ENCODE measurements at regions not wholly inside any gene's neighbourhood (a gene's known extent, or its start where the extent isn't known, plus 50 kb on each side); places are given as distances from the start of the nearest gene placed in this dataset.
"Not testable (repeated sequence)": the region's sequence is repeated elsewhere in the genome, so short reads cannot be mapped to it uniquely, and the experiment has no call there.

DNA sequence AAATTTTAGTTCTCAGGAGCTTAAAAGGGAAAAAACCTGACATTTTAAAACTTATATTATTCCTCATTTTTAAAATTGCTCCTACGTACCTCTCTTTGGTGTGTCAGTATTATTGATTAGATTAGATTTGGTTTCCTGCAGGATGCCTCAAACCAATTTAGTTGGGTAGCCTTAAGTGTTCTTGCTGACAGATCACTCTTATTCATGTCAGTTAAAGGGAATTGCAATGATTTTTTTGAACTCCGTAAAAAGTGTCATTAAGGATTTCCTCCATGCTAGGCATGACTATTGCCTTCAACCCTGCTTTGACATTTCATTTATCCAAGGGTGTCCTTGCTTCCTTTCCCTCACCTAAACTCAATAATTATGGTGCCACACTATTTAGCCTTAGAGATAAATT is 149.0 kb upstream of the CDH7 start:
- H3K4me3 Mint-ChIP-seq (ENCODE audit: unreplicated experiment) = no peak overlapping the region
- H3K4me1 Mint-ChIP-seq (ENCODE audit: low read depth) = no peaks in the 10 kb centered on the region
- no peak overlapping the region for H3K27ac Mint-ChIP-seq (ENCODE audit: unreplicated experiment)
- H3K36me3 Mint-ChIP-seq (ENCODE audit: low read depth) = no peaks in the 10 kb centered on the region
- DNase-seq (ENCODE audit: low spot score) = no peak
- TF ChIP-seq, protein P1, sequence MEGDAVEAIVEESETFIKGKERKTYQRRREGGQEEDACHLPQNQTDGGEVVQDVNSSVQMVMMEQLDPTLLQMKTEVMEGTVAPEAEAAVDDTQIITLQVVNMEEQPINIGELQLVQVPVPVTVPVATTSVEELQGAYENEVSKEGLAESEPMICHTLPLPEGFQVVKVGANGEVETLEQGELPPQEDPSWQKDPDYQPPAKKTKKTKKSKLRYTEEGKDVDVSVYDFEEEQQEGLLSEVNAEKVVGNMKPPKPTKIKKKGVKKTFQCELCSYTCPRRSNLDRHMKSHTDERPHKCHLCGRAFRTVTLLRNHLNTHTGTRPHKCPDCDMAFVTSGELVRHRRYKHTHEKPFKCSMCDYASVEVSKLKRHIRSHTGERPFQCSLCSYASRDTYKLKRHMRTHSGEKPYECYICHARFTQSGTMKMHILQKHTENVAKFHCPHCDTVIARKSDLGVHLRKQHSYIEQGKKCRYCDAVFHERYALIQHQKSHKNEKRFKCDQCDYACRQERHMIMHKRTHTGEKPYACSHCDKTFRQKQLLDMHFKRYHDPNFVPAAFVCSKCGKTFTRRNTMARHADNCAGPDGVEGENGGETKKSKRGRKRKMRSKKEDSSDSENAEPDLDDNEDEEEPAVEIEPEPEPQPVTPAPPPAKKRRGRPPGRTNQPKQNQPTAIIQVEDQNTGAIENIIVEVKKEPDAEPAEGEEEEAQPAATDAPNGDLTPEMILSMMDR (IDR thresholded peaks at IDR 0.05) = no peak
- H3K9me3 Mint-ChIP-seq (ENCODE audit: low read depth) = no peaks in the 10 kb centered on the region
- no peaks in the 10 kb centered on the region for H3K27me3 Mint-ChIP-seq (ENCODE audit: low read depth)

DNA sequence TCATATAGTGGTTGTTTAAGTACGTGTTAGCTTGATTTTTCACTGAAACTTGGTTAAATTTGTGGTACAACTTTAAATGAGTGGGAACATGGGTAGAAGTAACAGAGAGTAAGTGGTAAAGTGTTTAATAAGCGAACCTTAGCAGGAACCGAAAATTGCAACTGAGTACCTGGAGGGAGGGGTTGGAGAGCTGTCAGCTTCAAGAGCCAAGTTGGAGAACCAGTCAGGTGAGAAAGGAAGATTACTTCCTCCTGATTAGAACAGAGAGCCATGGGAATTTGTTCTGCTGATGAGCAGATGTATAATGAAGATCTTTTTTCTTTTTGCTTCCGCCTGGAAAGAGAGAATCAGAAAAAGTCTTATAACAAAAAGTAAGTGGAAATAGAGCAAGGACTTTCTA is 158.4 kb upstream of the CDH7 start:
- no peak overlapping the region for H3K4me3 Mint-ChIP-seq (ENCODE audit: unreplicated experiment)

DNA sequence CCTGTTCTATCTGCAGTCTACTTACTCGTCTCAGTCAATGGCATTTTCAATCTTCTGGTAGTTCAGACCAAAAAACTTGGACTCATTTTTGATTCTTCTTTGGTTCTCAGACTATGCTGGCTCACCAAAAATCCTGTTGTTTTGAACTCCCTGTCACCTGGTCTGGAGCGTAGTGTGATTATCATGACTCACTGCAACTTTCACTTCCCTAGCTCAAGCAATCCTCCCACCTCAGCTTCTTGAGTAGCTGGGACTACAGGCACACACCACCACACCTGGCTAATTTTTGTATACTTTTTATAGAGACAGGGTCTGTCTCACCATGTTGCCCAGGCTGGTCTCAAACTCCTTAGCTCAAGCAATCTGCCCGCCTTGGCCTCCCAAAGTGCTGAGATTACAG is 163.3 kb upstream of the CDH7 start:
- DNase-seq (ENCODE audit: low spot score) = no peak
- Mint-ChIP-seq H3K27me3 (ENCODE audit: low read depth) (peaks cover 4% of the 10 kb centered on the region), H3K4me1 (ENCODE audit: low read depth) (no peaks in the 10 kb centered on the region), H3K4me3 (ENCODE audit: unreplicated experiment) (no peak overlapping the region), H3K27ac (ENCODE audit: unreplicated experiment) (no peak overlapping the region), H3K36me3 (ENCODE audit: low read depth) (no peaks in the 10 kb centered on the region), H3K9me3 (ENCODE audit: low read depth) (no peaks in the 10 kb centered on the region)
- TF ChIP-seq, protein P1 (IDR thresholded peaks at IDR 0.05) = no peak

More for the DNA sequence above, 158.4 kb upstream of the CDH7 start:
- no peaks in the 10 kb centered on the region for H3K4me1 Mint-ChIP-seq (ENCODE audit: low read depth)
- H3K9me3 Mint-ChIP-seq (ENCODE audit: low read depth) = no peaks in the 10 kb centered on the region
- DNase-seq (ENCODE audit: low spot score) = no peak
- no peaks in the 10 kb centered on the region for H3K36me3 Mint-ChIP-seq (ENCODE audit: low read depth)
- H3K27me3 Mint-ChIP-seq (ENCODE audit: low read depth) = peaks cover 2% of the 10 kb centered on the region
- TF ChIP-seq, protein P1 (IDR thresholded peaks at IDR 0.05) = no peak
- no peak overlapping the region for H3K27ac Mint-ChIP-seq (ENCODE audit: unreplicated experiment)

DNA sequence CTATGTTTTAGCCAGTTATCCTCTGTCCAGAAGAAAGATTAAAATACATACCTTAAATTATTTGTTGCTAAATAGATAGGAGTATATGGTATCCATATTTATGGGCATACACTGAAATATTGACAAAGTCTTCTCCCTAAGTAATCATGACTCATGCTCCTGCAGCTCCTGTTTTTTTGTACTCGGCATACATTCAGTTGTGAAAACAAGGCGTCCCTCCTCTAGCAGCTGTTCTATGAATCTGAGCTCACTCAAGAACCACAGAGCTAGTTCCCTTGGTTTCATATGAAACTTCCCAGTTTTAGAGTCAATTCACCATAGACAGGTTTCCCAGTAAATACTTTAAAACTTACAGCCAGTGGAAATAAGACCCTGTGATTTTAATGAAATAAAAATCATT is 168.7 kb upstream of the CDH7 start:
- H3K4me3 Mint-ChIP-seq (ENCODE audit: unreplicated experiment); H3K27me3 Mint-ChIP-seq (ENCODE audit: low read depth); H3K4me1 Mint-ChIP-seq (ENCODE audit: low read depth); H3K27ac Mint-ChIP-seq (ENCODE audit: unreplicated experiment); DNase-seq (ENCODE audit: low spot score); H3K36me3 Mint-ChIP-seq (ENCODE audit: low read depth): not testable (repeated sequence)
- peaks cover 14% of the 10 kb centered on the region for H3K9me3 Mint-ChIP-seq (ENCODE audit: low read depth)

DNA sequence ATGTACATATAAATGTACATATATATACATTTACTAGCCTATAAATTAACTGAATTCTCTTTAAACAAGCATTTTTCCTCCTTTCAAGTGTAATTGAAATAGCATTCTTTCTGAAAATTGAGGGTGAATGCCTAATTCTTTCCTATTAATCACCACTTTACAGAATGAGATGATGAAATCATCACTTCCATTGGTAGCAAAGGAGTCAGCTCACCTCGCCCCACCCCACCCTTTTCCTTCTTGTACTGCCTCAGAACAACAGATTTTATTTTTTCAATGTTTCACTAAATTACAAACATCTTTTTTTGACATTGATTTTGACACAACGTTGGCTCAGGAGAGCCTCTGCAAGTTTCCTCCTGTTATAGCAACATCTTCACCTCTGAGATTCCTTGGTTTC is 181.9 kb upstream of the CDH7 start:
- no peak for DNase-seq (ENCODE audit: low spot score)
- TF ChIP-seq, protein P1 (IDR thresholded peaks at IDR 0.05) = no peak
- Mint-ChIP-seq H3K9me3 (ENCODE audit: low read depth) (peaks cover 2% of the 10 kb centered on the region), H3K36me3 (ENCODE audit: low read depth) (no peaks in the 10 kb centered on the region), H3K4me1 (ENCODE audit: low read depth) (no peaks in the 10 kb centered on the region), H3K27me3 (ENCODE audit: low read depth) (no peaks in the 10 kb centered on the region), H3K27ac (ENCODE audit: unreplicated experiment) (no peak overlapping the region), H3K4me3 (ENCODE audit: unreplicated experiment) (no peak overlapping the region)

DNA sequence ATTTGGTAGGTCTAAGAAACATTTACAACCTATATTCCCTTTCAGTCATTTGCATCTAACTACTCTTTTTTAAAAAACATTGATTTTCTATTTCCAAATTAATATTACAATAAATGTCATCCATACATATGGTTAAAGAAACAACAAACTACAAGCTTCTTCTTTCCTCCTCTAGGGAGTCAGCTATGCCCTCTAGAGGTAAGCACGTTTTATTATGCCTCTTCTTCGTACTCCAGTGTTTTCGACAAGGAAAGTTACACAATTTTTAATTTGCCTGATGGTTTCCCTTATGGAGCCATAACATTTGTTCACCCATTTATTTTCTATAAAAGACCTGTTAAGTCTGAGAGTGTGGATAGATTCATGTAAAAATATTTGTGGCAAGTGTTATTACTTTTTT is 183.4 kb upstream of the CDH7 start:
- H3K9me3 Mint-ChIP-seq (ENCODE audit: low read depth) = peaks cover 2% of the 10 kb centered on the region
- no peaks in the 10 kb centered on the region for H3K27me3 Mint-ChIP-seq (ENCODE audit: low read depth)
- H3K4me3 Mint-ChIP-seq (ENCODE audit: unreplicated experiment) = no peak overlapping the region
- no peaks in the 10 kb centered on the region for H3K36me3 Mint-ChIP-seq (ENCODE audit: low read depth)
- no peak overlapping the region for H3K27ac Mint-ChIP-seq (ENCODE audit: unreplicated experiment)
- no peak for DNase-seq (ENCODE audit: low spot score)
- H3K4me1 Mint-ChIP-seq (ENCODE audit: low read depth) = no peaks in the 10 kb centered on the region
- TF ChIP-seq, protein P1 (IDR thresholded peaks at IDR 0.05) = peak; percentile 66

All from chondrocyte (in vitro differentiated cells).